Right atrium auricular region (tissue), 2 donors: ENCODE measurements at regions not wholly inside any gene's neighbourhood (a gene's known extent, or its start where the extent isn't known, plus 50 kb on each side); places are given as distances from the start of the nearest gene placed in this dataset.

ENCODE experiments used
- DNase-seq: peaks from one replicate; pipeline ENCODE4 v3.0.0-alpha.2; 2019; ENCODE audit warnings: low spot score
- H3K27ac ChIP-seq, 2 donors: fragments of 200-600 bp; sonication (generic); 1 replicate in 1 of 2; 2 replicates in 1 of 2; pipeline ENCODE4 v1.5.1; 2016 to 2019
- H3K27me3 ChIP-seq, 2 donors: fragments of 200-600 bp; sonication (generic); one replicate each; pipeline versions ENCODE4 v1.5.1 to v1.6.0; 2017 to 2019
- H3K36me3 ChIP-seq: fragments of 200-600 bp; sonication (generic); one replicate; pipeline ENCODE4 v1.5.1; 2016
- H3K4me1 ChIP-seq, 2 donors: fragments of 200-600 bp; sonication (generic); one replicate each; pipeline versions ENCODE4 v1.5.1 to v1.6.0; 2017 to 2019
- H3K4me3 ChIP-seq, 2 donors: fragments of 200-600 bp; sonication (generic); 1 replicate in 1 of 2; 2 replicates in 1 of 2; pipeline ENCODE4 v1.5.1; 2017 to 2019; ENCODE audit warnings: mild to moderate bottlenecking in 1 of 2, moderate library complexity in 1 of 2
- H3K9me3 ChIP-seq, 2 donors: fragments of 200-600 bp; sonication (generic); one replicate each; pipeline ENCODE4 v1.5.1; 2019
- CTCF ChIP-seq, 2 donors: fragments of 200-600 bp; sonication (generic); IDR thresholded peaks; one replicate each; pipeline ENCODE4 v1.5.1; 2019; ENCODE audit warnings: antibody characterized with exemption in 2 of 2

GRCh38 chr5:26193626-26194025 is 844.8 kb downstream of the CDH9 start:
- Histone ChIP-seq H3K36me3 (no peaks in the 10 kb centered on the region), H3K9me3 (no peaks in the 10 kb centered on the region), H3K27ac (no peak overlapping the region), H3K4me3 (no peak overlapping the region), H3K27me3 (no peaks in the 10 kb centered on the region), H3K4me1 (no peaks in the 10 kb centered on the region)
- DNase-seq = no peak
- TF ChIP-seq CTCF (IDR thresholded peaks at IDR 0.05) = no peak

- no peak for TF ChIP-seq CTCF (IDR thresholded peaks at IDR 0.05)
- no peak for DNase-seq
- Histone ChIP-seq H3K9me3 (no peaks in the 10 kb centered on the region), H3K36me3 (no peaks in the 10 kb centered on the region), H3K4me3 (no peak overlapping the region), H3K27ac (no peak overlapping the region), H3K27me3 (no peaks in the 10 kb centered on the region), H3K4me1 (no peaks in the 10 kb centered on the region)
Measured at GRCh38 chr5:26192486-26192885, 845.9 kb downstream of the CDH9 start.

GRCh38 chr5:26181582-26181981 is 856.8 kb downstream of the CDH9 start:
- DNase-seq = no peak
- TF ChIP-seq CTCF (IDR thresholded peaks at IDR 0.05) = no peak

GRCh38 chr5:26148569-26149107 is 889.7 kb downstream of the CDH9 start:
- TF ChIP-seq CTCF (IDR thresholded peaks at IDR 0.05) = no peak
- Histone ChIP-seq H3K4me3 (no peak overlapping the region), H3K36me3 (no peaks in the 10 kb centered on the region), H3K27me3 (no peaks in the 10 kb centered on the region), H3K27ac (no peak overlapping the region), H3K9me3 (no peaks in the 10 kb centered on the region), H3K4me1 (no peaks in the 10 kb centered on the region)
- no peak for DNase-seq

More at GRCh38 chr5:26181582-26181981, 856.8 kb downstream of the CDH9 start:
- no peaks in the 10 kb centered on the region for H3K27me3 ChIP-seq
- no peaks in the 10 kb centered on the region for H3K4me1 ChIP-seq
- no peak overlapping the region for H3K27ac ChIP-seq
- H3K9me3 ChIP-seq = no peaks in the 10 kb centered on the region
- no peaks in the 10 kb centered on the region for H3K36me3 ChIP-seq
- no peak overlapping the region for H3K4me3 ChIP-seq

- H3K4me3 ChIP-seq = no peak overlapping the region
- no peaks in the 10 kb centered on the region for H3K9me3 ChIP-seq
- no peaks in the 10 kb centered on the region for H3K36me3 ChIP-seq
- no peak for TF ChIP-seq CTCF (IDR thresholded peaks at IDR 0.05)
- no peak overlapping the region for H3K27ac ChIP-seq
- no peaks in the 10 kb centered on the region for H3K27me3 ChIP-seq
- no peaks in the 10 kb centered on the region for H3K4me1 ChIP-seq
- DNase-seq = no peak
Measured at GRCh38 chr5:26143259-26143658, 895.1 kb downstream of the CDH9 start.

- Histone ChIP-seq H3K9me3 (no peaks in the 10 kb centered on the region), H3K27me3 (no peaks in the 10 kb centered on the region), H3K27ac (no peak overlapping the region), H3K36me3 (no peaks in the 10 kb centered on the region), H3K4me1 (no peaks in the 10 kb centered on the region), H3K4me3 (no peak overlapping the region)
- no peak for TF ChIP-seq CTCF (IDR thresholded peaks at IDR 0.05)
- DNase-seq = no peak
Measured at GRCh38 chr5:26121338-26121737, 917.0 kb downstream of the CDH9 start.
